Bronchial epithelial cell (primary cell): ENCODE measurements at regions not wholly inside any gene's neighbourhood (a gene's known extent, or its start where the extent isn't known, plus 50 kb on each side); places are given as distances from the start of the nearest gene placed in this dataset.

Experiments
- DNase-seq: peaks from one replicate; pipeline ENCODE4 v3.0.0-alpha.2; 2010; ENCODE audit warnings: low read depth
- FAIRE-seq: peaks from 2 replicates; lab custom pipeline; 2011; peaks lifted over from hg19 to GRCh38; lab: Jason Lieb, UNC
- H3K27me3 ChIP-seq: 2 replicates; pipeline ENCODE4 v1.5.1; 2011; ENCODE audit warnings: low read length; ENCODE audit not compliant: control insufficient read depth, insufficient read depth
- H3K36me3 ChIP-seq: 2 replicates; pipeline ENCODE4 v1.5.1; 2011; ENCODE audit warnings: low read length; ENCODE audit not compliant: control insufficient read depth, insufficient read depth
- H3K4me3 ChIP-seq: 2 replicates; pipeline ENCODE4 v1.5.1; 2011; ENCODE audit warnings: mild to moderate bottlenecking, low read depth, low read length, control low read depth
- CTCF ChIP-seq: IDR thresholded peaks from 2 replicates; pipeline ENCODE4 v1.5.1; 2011; ENCODE audit warnings: mild to moderate bottlenecking, moderate library complexity, low read length, control low read depth, inconsistent platforms; ENCODE audit not compliant: insufficient read depth, severe bottlenecking

DNA sequence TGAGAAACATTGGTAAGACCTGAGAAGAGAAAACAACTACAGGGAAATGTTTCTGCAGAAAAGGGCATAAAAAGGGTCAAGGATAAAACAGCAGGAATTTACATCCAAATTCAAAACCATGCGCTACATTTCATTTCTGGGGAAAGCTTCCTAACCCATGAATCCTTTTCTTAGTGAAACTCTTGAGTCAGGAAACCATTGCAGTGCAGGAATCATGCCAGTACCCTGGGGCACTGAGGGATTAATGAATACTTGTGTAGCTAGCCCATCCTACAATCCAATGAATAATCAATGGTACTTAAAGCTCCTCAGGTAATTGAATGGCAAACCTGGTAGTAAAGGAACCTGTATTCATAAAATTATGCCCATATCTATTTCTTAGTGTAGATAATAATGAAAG, 580.5 kb downstream of the TLE1 start:
- peak; percentile 78 for DNase-seq
- no peak for TF ChIP-seq CTCF
- no peaks in the 10 kb centered on the region for H3K27me3 ChIP-seq
- H3K36me3 ChIP-seq: no peaks in the 10 kb centered on the region
- no peak for FAIRE-seq
- no peak overlapping the region for H3K4me3 ChIP-seq

GRCh38 chr9:81108391-81108790, 581.0 kb downstream of the TLE1 start:
- Histone ChIP-seq H3K4me3 (no peak overlapping the region), H3K27me3 (no peaks in the 10 kb centered on the region), H3K36me3 (no peaks in the 10 kb centered on the region)
- no peak for FAIRE-seq
- DNase-seq: peak; percentile 67
- TF ChIP-seq CTCF: no peak

- H3K4me3 ChIP-seq: no peak overlapping the region
- H3K36me3 ChIP-seq: no peaks in the 10 kb centered on the region
- no peaks in the 10 kb centered on the region for H3K27me3 ChIP-seq
- no peak for DNase-seq
- peak; percentile 24 for TF ChIP-seq CTCF
- no peak for FAIRE-seq
Measured at GRCh38 chr9:81103597-81104471, 585.5 kb downstream of the TLE1 start.

- DNase-seq (no peak), FAIRE-seq (no peak)
- H3K36me3 ChIP-seq: no peaks in the 10 kb centered on the region
Measured at GRCh38 chr9:81097131-81097847, 592.1 kb downstream of the TLE1 start.

GRCh38 chr9:81096625-81097024, 592.7 kb downstream of the TLE1 start:
- Histone ChIP-seq H3K27me3 (no peaks in the 10 kb centered on the region), H3K36me3 (no peaks in the 10 kb centered on the region), H3K4me3 (no peak overlapping the region)
- peak; percentile 23 for DNase-seq
- no peak for TF ChIP-seq CTCF
- FAIRE-seq: no peak

More at GRCh38 chr9:81097131-81097847, 592.1 kb downstream of the TLE1 start:
- H3K27me3 ChIP-seq: no peaks in the 10 kb centered on the region
- H3K4me3 ChIP-seq: no peak overlapping the region
- no peak for TF ChIP-seq CTCF
